Colonic mucosa (tissue), 4 donors: ENCODE measurements at regions not wholly inside any gene's neighbourhood (a gene's known extent, or its start where the extent isn't known, plus 50 kb on each side); places are given as distances from the start of the nearest gene placed in this dataset.

ENCODE experiments used
- DNase-seq: peaks from one replicate; pipeline ENCODE4 v3.0.0-alpha.2; 2020
- H3K27ac ChIP-seq: fragments of 200-600 bp; one replicate; pipeline ENCODE4 v1.8.0; 2021
- H3K27me3 ChIP-seq: fragments of 200-600 bp; one replicate; pipeline ENCODE4 v1.8.0; 2021
- H3K36me3 ChIP-seq: fragments of 200-600 bp; one replicate; pipeline ENCODE4 v1.8.0; 2021
- H3K4me1 ChIP-seq: fragments of 200-600 bp; one replicate; pipeline ENCODE4 v1.8.0; 2021; ENCODE audit warnings: mild to moderate bottlenecking
- H3K4me3 ChIP-seq: fragments of 200-600 bp; one replicate; pipeline ENCODE4 v1.8.0; 2021
- H3K9ac ChIP-seq, 2 donors: one replicate each; pipeline ENCODE4 v1.7.0; 2013; ENCODE audit warnings: control low read depth in 2 of 2, low read depth in 2 of 2, low read length in 2 of 2
- H3K9me3 ChIP-seq: fragments of 200-600 bp; one replicate; pipeline ENCODE4 v1.8.0; 2021
- CTCF ChIP-seq: fragments of 200-600 bp; IDR thresholded peaks from one replicate; pipeline ENCODE4 v1.8.0; 2022; ENCODE audit warnings: antibody characterized with exemption, mild to moderate bottlenecking
- intact Hi-C: fragments of 100-400 bp; cut with DNase I; formaldehyde crosslinking; loops from one replicate; pipeline ENCODE4 v1.14.1; 2022
- donor health status: healthy.
- donor health status: DM: no; HTN: no; CAD: no.
- donor health status: DM: no; HTN: no; CAD: no.

- Histone ChIP-seq H3K4me3 (no peak overlapping the region), H3K27me3 (no peaks in the 10 kb centered on the region), H3K9ac (no peak overlapping the region), H3K27ac (no peak overlapping the region), H3K9me3 (no peaks in the 10 kb centered on the region), H3K4me1 (no peaks in the 10 kb centered on the region), H3K36me3 (no peaks in the 10 kb centered on the region)
- TF ChIP-seq CTCF = no peak
- no peak for DNase-seq
- intact Hi-C loops = no loop called here
Observed at GRCh38 chr12:131564845-131565244, 146.0 kb upstream of the SFSWAP start.

DNA sequence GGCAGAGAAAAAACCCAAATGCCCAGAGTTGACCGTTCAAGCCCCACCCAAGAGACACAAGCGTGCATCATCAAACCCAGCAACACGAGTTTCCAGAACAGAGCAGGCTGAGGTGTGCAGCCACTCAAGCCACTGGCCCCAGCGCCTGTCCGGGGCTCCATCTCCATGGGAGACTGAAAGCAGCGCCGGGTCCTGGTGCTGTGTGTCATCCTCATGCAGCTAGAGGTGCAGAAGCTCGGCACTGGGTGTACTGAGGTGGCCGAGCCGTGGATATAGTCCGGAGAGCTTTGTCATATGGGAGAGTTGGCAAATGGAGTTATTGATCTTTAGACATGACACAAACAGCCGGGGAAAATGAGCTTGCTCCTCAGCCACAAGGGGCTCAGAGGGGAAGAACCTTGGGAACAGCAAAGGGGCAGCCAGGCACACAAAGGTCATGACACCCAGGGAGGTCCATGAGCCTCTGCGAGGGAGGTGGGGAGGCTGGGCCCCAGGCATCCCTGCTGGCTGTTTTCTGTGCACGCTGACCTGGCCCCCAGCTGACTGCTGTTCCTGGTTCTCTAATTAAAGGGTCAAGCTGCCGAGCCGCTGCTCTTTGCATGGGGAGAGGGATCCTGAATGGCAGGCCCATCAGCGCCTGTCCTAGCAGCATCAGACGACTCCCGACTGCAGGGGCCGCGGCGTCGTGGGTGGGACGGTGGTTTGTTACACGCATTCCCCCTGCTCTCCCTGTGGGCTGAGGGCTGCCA is 145.4 kb upstream of the SFSWAP start:
- H3K4me3 ChIP-seq = no peak overlapping the region
- H3K9ac ChIP-seq = no peak overlapping the region
- no peaks in the 10 kb centered on the region for H3K4me1 ChIP-seq
- intact Hi-C loops = no loop called here
- H3K9me3 ChIP-seq = no peaks in the 10 kb centered on the region
- H3K36me3 ChIP-seq = no peaks in the 10 kb centered on the region
- H3K27ac ChIP-seq = no peak overlapping the region
- no peaks in the 10 kb centered on the region for H3K27me3 ChIP-seq
- no peak for TF ChIP-seq CTCF
- no peak for DNase-seq

DNA sequence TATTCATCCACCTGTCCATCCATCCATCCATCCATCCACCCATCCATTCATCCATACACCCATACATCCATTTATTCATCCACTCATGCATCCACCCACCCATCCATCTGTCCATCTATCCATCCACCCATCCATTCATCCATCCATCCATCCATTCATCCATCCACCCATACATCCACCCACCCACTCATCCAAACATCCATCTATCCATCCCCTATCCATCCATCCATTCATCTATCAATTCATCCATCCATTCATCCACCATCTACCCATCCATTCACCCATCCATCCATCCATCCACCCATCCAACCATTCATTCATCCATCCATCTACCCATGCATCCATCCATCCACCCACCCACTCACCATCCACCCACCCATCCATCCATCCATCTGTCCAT is 142.6 kb upstream of the SFSWAP start:
- Histone ChIP-seq H3K27me3 (no peaks in the 10 kb centered on the region), H3K4me3 (no peak overlapping the region), H3K9me3 (no peaks in the 10 kb centered on the region), H3K9ac (no peak overlapping the region), H3K4me1 (no peaks in the 10 kb centered on the region), H3K27ac (no peak overlapping the region), H3K36me3 (no peaks in the 10 kb centered on the region)
- no peak for DNase-seq
- TF ChIP-seq CTCF = no peak
- intact Hi-C loops = no loop called here

GRCh38 chr12:131570596-131570995 is 140.3 kb upstream of the SFSWAP start:
- H3K27me3 ChIP-seq = no peaks in the 10 kb centered on the region
- no peak for TF ChIP-seq CTCF

DNA sequence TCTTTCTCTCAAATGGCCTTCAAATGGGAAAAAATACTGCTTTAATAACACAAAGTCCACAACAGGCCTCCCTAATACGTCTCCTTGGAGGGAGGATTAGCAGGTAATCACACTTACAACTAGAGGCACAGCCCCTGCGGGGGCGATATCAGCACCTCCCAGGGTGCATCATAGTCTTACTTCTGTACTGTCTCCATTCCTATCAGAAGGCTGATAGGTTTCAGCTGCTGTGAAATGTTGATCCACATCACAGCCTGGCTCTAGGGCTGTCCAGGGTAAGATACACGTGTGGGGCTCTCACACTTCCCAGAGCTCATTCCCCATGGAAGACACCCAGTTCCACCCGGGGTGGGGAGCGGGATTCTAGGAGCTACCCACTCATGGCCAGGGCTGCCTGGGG is 139.1 kb upstream of the SFSWAP start:
- Histone ChIP-seq H3K4me1 (no peaks in the 10 kb centered on the region), H3K9ac (no peak overlapping the region), H3K4me3 (no peak overlapping the region), H3K36me3 (no peaks in the 10 kb centered on the region), H3K9me3 (no peaks in the 10 kb centered on the region), H3K27ac (no peak overlapping the region), H3K27me3 (no peaks in the 10 kb centered on the region)
- no peak for DNase-seq
- TF ChIP-seq CTCF = no peak
- intact Hi-C loops = no loop called here

More at GRCh38 chr12:131570596-131570995, 140.3 kb upstream of the SFSWAP start:
- no peak overlapping the region for H3K27ac ChIP-seq
- H3K36me3 ChIP-seq = no peaks in the 10 kb centered on the region
- intact Hi-C loops = no loop called here
- H3K4me1 ChIP-seq = no peaks in the 10 kb centered on the region
- no peak for DNase-seq
- no peak overlapping the region for H3K9ac ChIP-seq
- H3K4me3 ChIP-seq = no peak overlapping the region
- H3K9me3 ChIP-seq = no peaks in the 10 kb centered on the region
